IMR-90 (cell line): ENCODE measurements at regions not wholly inside any gene's neighbourhood (a gene's known extent, or its start where the extent isn't known, plus 50 kb on each side); places are given as distances from the start of the nearest gene placed in this dataset.
A peak's percentile ranks its signal among the peaks of the same experiment; 100 is the strongest.

Experiments used
- ATAC-seq: fragments of 200-7000 bp; cut with Tn5 transposase; 2 replicates; pipeline ENCODE4 v1.9.1; 2020; ENCODE audit warnings: low read depth, mild to moderate bottlenecking, moderate library complexity
- BruUV-seq: library from RNA; stranded (reverse); fragments of 400-500 nt; replicated peaks from 2 replicates; lab custom pipeline; 2021; lab: Mats Ljungman, UMichigan
- CTCF ChIA-PET: fragments of 300-600 bp; formaldehyde crosslinking; extraction: SDS; loops from one replicate; lab custom pipeline; 2021; ENCODE audit warnings: antibody characterized with exemption; lab: Yijun Ruan, JAX
- POLR2A ChIA-PET: fragments of 300-600 bp; sonication (Branson Sonifier 250); formaldehyde crosslinking; loops from one replicate; lab custom pipeline; 2022; ENCODE audit warnings: antibody characterized with exemption; ENCODE audit not compliant: unreplicated experiment; lab: Charles Lee
- DNase-seq: peaks from one replicate; pipeline ENCODE4 v3.0.0; 2013
- H2AFZ ChIP-seq: replicated peaks from 2 replicates; pipeline ENCODE3; 2013; ENCODE audit warnings: low read length, mild to moderate bottlenecking; ENCODE audit not compliant: poor library complexity
- H2AK5ac ChIP-seq: 2 replicates; pipeline ENCODE4 v1.6.1; 2013; ENCODE audit warnings: low read depth, low read length, inconsistent platforms
- H2AK9ac ChIP-seq: replicated peaks from 2 replicates; pipeline ENCODE3; 2013; ENCODE audit warnings: mild to moderate bottlenecking, low read depth, low read length, moderate library complexity; ENCODE audit not compliant: poor library complexity
- H2BK120ac ChIP-seq: 2 replicates; pipeline ENCODE4 v1.6.1; 2013; ENCODE audit warnings: low read depth, low read length, inconsistent platforms
- H2BK15ac ChIP-seq: 3 replicates; pipeline ENCODE4 v1.6.1; 2013; ENCODE audit warnings: low read depth, low read length, inconsistent platforms
- H2BK20ac ChIP-seq: 2 replicates; pipeline ENCODE4 v1.6.1; 2013; ENCODE audit warnings: low read depth, mild to moderate bottlenecking, inconsistent platforms, low read length, moderate library complexity
- H2BK5ac ChIP-seq: 2 replicates; pipeline ENCODE4 v1.6.1; 2013; ENCODE audit warnings: mild to moderate bottlenecking, low read depth, low read length, inconsistent platforms; ENCODE audit not compliant: poor library complexity, severe bottlenecking
- H3K14ac ChIP-seq: replicated peaks from 2 replicates; pipeline ENCODE4 v1.6.1; 2013; ENCODE audit warnings: low read depth, low read length, inconsistent platforms
- H3K18ac ChIP-seq: 2 replicates; pipeline ENCODE4 v1.6.1; 2013; ENCODE audit warnings: low read depth, low read length, control low read depth
- H3K23ac ChIP-seq: 2 replicates; pipeline ENCODE4 v1.6.1; 2013; ENCODE audit warnings: low read depth, low read length, inconsistent platforms
- H3K27ac ChIP-seq: 2 replicates; pipeline ENCODE4 v1.5.1; 2013; ENCODE audit warnings: mild to moderate bottlenecking, control low read depth, low read length; ENCODE audit not compliant: insufficient read depth
- H3K27me3 ChIP-seq: 2 replicates; pipeline ENCODE4 v1.6.1; 2013; ENCODE audit warnings: low read length; ENCODE audit not compliant: control insufficient read depth, insufficient read depth
- H3K36me3 ChIP-seq: 2 replicates; pipeline ENCODE4 v1.6.1; 2013; ENCODE audit warnings: low read length, mixed read lengths; ENCODE audit not compliant: control insufficient read depth, insufficient read depth
- H3K4ac ChIP-seq: 2 replicates; pipeline ENCODE4 v1.6.1; 2013; ENCODE audit warnings: low read depth, low read length, inconsistent platforms
- H3K4me1 ChIP-seq: 2 replicates; pipeline ENCODE4 v1.6.1; 2013; ENCODE audit warnings: low read length, mixed read lengths; ENCODE audit not compliant: control insufficient read depth, insufficient read depth
- H3K4me2 ChIP-seq: 2 replicates; pipeline ENCODE4 v1.6.1; 2013; ENCODE audit warnings: low read depth, mild to moderate bottlenecking, control low read depth, low read length, moderate library complexity
- H3K4me3 ChIP-seq: 2 replicates; pipeline ENCODE4 v1.5.1; 2013; ENCODE audit warnings: low read depth, mild to moderate bottlenecking, control low read depth, low read length, moderate library complexity; ENCODE audit not compliant: insufficient read depth
- H3K56ac ChIP-seq: 2 replicates; pipeline ENCODE4 v1.6.1; 2013; ENCODE audit warnings: low read length, inconsistent platforms; ENCODE audit not compliant: insufficient read depth; ENCODE audit errors: extremely low read depth
- H3K79me1 ChIP-seq, 2 experiments: 2 replicates each; pipeline ENCODE4 v1.6.1; 2013; ENCODE audit warnings: low read length in 2 of 2, inconsistent platforms in 1 of 2, low read depth in 1 of 2
- H3K9ac ChIP-seq: 2 replicates; pipeline ENCODE4 v1.6.1; 2013; ENCODE audit warnings: low read depth, low read length, control low read depth
- H3K9me1 ChIP-seq: 2 replicates; pipeline ENCODE4 v1.6.1; 2013; ENCODE audit warnings: low read length, inconsistent platforms; ENCODE audit not compliant: insufficient read depth
- H3K9me3 ChIP-seq: 2 replicates; pipeline ENCODE4 v1.6.1; 2013; ENCODE audit warnings: low read length; ENCODE audit not compliant: control insufficient read depth, insufficient read depth
- H4K20me1 ChIP-seq: 2 replicates; pipeline ENCODE4 v1.6.1; 2013; ENCODE audit warnings: low read length, inconsistent platforms; ENCODE audit not compliant: insufficient read depth
- H4K5ac ChIP-seq: 2 replicates; pipeline ENCODE4 v1.6.1; 2013; ENCODE audit warnings: mild to moderate bottlenecking, low read depth, low read length, control low read depth
- H4K8ac ChIP-seq, 2 experiments: 2 replicates each; pipeline ENCODE4 v1.6.1; 2013; ENCODE audit warnings: low read depth in 2 of 2, low read length in 2 of 2, control low read depth in 1 of 2, inconsistent platforms in 1 of 2
- H4K91ac ChIP-seq: 2 replicates; pipeline ENCODE4 v1.6.1; 2013; ENCODE audit warnings: low read depth, low read length, inconsistent platforms; ENCODE audit not compliant: insufficient read depth
- RFX5 ChIP-seq: IDR thresholded peaks from 2 replicates; pipeline ENCODE4 v1.8.0; 2012; ENCODE audit warnings: low read depth, mild to moderate bottlenecking, low read length, moderate library complexity
- WGBS, 2 experiments: methylation state at CpG; one replicate each; pipeline versions ENCODE4 v1.1.5 to v1.1.7; 2013; ENCODE audit warnings: missing lambda C conversion rate in 2 of 2; ENCODE audit not compliant: insufficient read length in 1 of 2; ENCODE audit errors: extremely low coverage in 2 of 2; 5-methylcytosine and 5-hydroxymethylcytosine counted together
- dilution Hi-C: fragments of 300-500 bp; cut with HindIII; formaldehyde crosslinking; loops from one replicate; pipeline ENCODE4 v1.14.3; 2018; ENCODE audit warnings: low sequenced_read_pairs; ENCODE audit not compliant: unreplicated experiment
- in situ Hi-C: fragments of 300-500 bp; cut with MboI; formaldehyde crosslinking; loops from 3 replicates; pipeline ENCODE4 v1.14.3; 2019; ENCODE audit warnings: low sequenced_read_pairs, inconsistent platforms, mixed read lengths
- intact Hi-C: fragments of 100-400 bp; cut with micrococcal nuclease; formaldehyde crosslinking; loops from 2 replicates; pipeline ENCODE4 v1.10.0; 2022

DNA sequence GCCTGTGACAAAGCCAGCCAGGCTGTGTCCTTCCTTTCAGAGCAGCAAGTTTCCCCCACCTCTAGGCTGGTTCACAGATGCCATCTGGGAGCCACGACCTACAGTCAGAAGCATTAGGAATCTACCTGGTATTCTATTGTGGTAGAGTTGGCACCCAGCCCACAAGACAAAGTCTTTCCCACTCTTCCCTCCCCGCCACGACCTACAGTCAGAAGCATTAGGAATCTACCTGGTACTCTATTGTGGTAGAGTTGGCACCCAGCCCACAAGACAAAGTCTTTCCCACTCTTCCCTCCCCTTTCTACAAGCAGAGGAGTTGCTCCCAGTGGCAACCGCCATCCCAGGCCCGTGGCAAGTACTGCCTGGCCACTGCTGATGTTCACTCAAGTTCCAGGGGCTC, 157.8 kb upstream of the TNC start:
- no peaks in the 10 kb centered on the region for H3K4me1 ChIP-seq
- H3K56ac ChIP-seq = no peak overlapping the region
- no peak overlapping the region for H4K91ac ChIP-seq
- 0 out of 3 replicates have a peak overlapping the region, but pooled peaks have one; percentile 22 for H2BK15ac ChIP-seq
- no TSS peak for BruUV-seq
- no peaks in the 10 kb centered on the region for H3K79me1 ChIP-seq
- dilution Hi-C loops = no loop called here
- H4K5ac ChIP-seq = no peak overlapping the region
- no peaks in the 10 kb centered on the region for H4K20me1 ChIP-seq
- no peak overlapping the region for H3K23ac ChIP-seq
- intact Hi-C loops = no loop called here
- in situ Hi-C loops = no loop called here
- 0 out of 2 replicates have a peak overlapping the region, but pooled peaks have one; percentile 18 for H3K14ac ChIP-seq
- no peak overlapping the region for H2BK120ac ChIP-seq
- no peak overlapping the region for H4K8ac ChIP-seq
- DNase-seq = no peak
- no peaks in the 10 kb centered on the region for H3K36me3 ChIP-seq
- H3K9me1 ChIP-seq = no peaks in the 10 kb centered on the region
- no peak for ATAC-seq
- no peak overlapping the region for H3K4me2 ChIP-seq
- WGBS, 2 experiments = 100% methylated on average over 2 of the region's 5 CpGs; no CpG with 5 or more reads in 1 of the 2 experiments
- POLR2A ChIA-PET = no interaction called here
- H2BK20ac ChIP-seq = no peak overlapping the region
- no peak overlapping the region for H3K4me3 ChIP-seq
- no peak for TF ChIP-seq RFX5
- no peak overlapping the region for H3K27ac ChIP-seq
- H2AK5ac ChIP-seq = 0 out of 2 replicates have a peak overlapping the region, but pooled peaks have one; percentile 9
- no peaks in the 10 kb centered on the region for H3K9me3 ChIP-seq
- no peak overlapping the region for H3K4ac ChIP-seq
- H2AFZ ChIP-seq = no peak overlapping the region
- no peak overlapping the region for H3K18ac ChIP-seq
- no peaks in the 10 kb centered on the region for H3K27me3 ChIP-seq
- no peak overlapping the region for H2AK9ac ChIP-seq
- CTCF ChIA-PET = no interaction called here
- H2BK5ac ChIP-seq = no peak overlapping the region
- no peak overlapping the region for H3K9ac ChIP-seq
